CD4-positive, alpha-beta T cell treated with Interleukin-2 at 100 ng/mL for 4 hours (primary cell): ENCODE measurements at regions not wholly inside any gene's neighbourhood (a gene's known extent, or its start where the extent isn't known, plus 50 kb on each side); places are given as distances from the start of the nearest gene placed in this dataset.

Source experiments
- DNase-seq: peaks from one replicate; pipeline ENCODE4 v3.0.0-alpha.2; 2020; ENCODE audit warnings: low spot score

DNA sequence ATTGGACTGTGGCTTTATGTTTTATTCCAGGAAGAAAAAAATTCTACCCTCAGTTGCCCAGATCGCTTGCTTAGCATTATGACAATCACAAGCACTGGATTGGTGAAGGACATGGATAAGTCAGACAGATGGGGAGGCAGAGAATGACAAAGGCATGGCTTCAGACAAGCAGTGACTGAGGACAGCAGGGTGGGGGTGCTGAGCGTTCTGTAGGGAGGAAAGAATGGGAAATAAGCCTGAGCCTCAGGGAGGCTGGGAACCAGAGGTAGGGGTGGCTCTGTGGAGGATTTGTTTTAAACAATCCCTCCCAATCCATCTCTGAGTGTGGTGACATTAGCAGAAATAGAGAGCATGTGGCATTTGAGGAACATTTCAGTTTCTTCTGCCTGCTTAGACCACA, 896.9 kb downstream of the CCSER2 start:
- DNase-seq: no peak

DNA sequence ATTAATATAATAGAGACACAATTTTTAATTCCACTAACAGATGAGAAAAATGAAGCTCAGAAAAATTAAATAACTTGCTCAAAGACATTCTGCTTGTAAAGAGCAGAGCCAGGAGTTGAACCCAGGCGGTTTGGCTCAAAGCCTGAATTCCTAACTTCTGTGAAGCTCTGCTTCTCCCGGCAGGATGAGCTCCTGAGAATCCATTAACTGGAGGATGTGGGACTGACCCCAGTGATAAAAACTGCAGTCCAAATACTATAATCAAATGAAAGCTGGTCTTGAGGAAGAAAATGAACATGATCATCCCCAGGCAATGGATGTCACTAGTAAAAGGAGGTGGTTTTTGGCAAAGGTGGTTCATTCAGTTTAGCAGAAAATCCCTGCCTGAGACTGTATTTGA, 898.2 kb downstream of the CCSER2 start:
- no peak for DNase-seq

DNA sequence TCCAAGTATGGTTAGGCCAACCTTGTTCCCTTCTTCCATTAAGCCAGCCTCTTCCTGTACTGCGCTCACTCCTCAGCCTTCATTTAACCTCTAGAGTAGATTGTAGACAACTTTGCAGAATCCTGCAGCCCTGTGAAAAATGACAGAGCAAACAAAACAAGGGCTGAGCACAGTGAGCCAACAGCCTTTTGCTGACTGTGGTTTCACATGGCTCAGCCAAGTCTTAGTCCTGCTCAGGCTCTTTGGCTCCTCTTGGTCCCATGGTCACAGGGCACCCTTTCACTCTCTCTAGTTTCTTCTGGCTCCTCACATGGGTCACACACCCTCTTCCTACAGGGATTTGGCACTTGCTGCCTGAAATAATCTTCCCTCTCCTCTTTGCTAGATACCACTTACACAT, 900.3 kb downstream of the CCSER2 start:
- no peak for DNase-seq

DNA sequence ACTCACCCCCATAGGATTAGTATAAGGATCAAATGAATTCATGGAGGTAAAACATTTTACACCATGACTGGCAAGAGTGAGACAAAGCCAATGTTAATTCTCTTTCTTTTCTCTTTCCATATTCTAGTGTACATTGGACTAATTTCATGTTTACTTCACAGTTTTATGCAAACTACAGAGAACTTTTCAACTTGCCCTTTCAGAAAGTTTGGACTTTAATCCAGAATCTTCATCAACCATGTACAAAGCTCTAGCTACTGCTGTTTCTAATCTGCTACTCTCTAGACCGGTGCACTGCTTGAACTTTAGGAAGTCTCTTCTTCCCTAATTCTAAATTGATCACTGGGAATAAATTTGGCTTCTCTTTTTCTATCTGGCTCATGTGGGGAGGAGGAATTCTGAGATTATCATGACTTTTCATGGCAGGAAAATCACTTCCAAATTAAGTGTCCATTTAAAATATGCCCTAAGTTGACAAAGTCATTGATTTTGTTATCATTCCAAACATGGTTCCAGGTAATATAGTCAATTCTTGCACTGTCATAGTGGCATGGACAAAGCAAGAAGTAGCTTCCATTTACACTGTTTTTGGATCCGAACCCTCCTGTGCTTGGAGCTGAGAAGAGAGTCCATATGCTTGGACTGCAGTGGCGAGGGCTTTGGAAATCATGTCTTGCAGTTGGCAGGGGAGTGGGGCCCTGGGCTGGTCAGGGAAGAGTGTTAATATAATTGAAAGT, 903.3 kb downstream of the CCSER2 start:
- no peak for DNase-seq

DNA sequence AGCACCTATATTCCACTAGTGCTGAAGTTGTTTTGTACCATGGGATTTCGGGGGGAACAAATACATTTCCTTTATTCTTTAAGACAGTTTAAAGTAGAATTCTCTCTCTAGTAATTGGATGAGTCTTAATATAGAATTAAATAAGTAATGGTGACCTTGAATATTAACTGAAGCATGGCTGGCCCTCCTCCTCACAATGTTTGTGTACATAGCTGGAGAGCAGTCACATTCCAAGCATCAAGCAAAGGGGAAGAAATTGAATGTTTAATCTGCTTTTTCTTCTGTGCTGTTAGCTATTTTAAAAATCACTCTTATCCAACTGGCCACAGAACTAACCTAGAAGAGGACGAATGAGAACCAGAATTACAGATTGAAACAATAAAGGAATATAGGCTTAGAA, 906.9 kb downstream of the CCSER2 start:
- no peak for DNase-seq

DNA sequence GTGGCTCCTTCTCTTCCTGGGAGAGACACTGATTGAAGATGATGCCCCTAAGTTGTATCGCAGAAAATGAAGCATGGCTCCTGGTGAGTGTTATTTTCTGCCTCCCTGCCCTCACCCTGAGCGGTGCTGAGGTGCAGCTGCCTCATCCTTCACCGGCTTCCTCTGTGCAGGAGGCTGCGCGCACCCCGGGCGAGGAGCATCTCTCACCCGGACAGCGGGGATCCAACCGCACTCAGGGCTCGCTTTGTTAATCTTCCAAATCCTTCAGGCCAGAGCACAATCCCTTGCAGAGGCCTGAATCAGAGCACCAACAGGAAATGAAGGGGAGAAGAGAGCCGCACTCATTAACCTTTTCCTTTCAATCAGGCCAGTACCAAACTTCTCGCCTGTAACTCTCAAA, 910.3 kb downstream of the CCSER2 start:
- DNase-seq: no peak

DNA sequence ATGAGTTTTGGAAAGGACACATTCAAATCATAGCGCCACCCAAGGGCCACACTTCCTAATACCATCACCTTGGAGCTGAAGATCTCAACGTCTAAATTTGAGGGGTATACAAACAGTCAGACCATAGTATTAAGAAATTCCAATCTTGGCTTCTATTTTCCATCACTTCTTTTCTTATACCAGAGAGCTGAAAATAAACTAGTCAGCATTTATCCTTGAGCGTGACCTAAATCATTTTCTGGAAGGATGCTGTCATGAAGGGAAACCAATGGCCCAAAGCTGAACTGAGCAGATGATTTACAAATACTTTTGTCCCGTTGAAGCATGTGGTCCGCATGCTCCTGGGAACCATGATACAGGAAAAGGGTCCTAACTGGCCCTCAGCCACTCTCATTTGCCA, 921.9 kb downstream of the CCSER2 start:
- DNase-seq: no peak

DNA sequence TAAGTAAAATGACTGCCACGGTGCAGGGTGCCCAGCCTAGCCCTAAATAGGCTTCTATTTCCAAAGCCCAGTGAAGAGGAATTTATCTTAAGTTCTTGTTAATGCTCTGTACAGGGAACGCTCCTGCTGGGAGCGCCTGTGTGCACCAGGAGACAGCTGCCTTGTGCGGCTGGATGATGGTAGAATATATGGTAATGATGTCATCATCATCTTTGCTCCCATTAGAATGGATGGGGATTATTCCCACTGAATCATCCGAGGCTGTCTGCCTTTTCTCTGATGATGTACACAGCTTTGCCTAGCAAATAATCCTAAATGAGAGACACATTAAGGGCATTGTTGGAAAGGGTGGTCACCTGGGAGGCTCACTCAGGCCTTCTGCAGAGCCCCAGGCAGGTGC, 928.1 kb downstream of the CCSER2 start:
- no peak for DNase-seq

DNA sequence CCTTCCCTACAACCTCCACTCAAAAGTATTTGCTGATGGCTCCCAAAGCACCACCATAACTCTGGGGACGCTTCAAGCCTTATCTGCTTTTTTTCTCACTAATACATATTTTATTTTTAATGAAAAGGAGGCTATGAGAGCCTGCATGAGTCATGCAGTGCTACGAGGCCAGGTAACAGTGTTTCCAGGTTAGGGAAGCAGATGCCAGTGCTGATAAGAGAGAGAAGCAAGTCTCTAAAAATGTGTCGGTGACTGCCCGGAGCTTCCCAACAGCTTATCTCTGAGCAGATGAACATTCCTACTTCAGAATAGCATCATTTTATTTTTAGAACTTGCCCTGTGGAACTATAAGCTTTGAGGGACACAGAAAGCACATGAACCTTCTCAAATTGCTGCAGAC, 931.5 kb downstream of the CCSER2 start:
- no peak for DNase-seq

DNA sequence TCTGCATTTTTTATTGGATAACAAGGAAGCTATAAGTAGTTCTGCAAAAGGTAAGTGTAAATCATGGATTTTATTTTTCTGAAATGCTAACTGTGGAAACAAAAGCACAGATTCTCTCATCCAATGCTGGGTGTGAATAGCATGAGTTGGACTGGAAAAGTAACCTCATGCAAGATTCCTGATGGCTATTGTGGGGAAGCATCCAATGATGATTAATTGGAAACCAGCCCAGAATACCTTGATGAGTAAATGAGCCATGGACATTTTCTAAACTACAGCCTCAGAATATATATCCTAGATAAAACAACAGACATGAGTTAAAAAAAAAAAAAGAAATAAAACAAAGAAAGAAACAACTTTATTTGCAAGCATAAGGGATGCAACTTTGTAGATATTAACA, 934.6 kb downstream of the CCSER2 start:
- DNase-seq: no peak

DNA sequence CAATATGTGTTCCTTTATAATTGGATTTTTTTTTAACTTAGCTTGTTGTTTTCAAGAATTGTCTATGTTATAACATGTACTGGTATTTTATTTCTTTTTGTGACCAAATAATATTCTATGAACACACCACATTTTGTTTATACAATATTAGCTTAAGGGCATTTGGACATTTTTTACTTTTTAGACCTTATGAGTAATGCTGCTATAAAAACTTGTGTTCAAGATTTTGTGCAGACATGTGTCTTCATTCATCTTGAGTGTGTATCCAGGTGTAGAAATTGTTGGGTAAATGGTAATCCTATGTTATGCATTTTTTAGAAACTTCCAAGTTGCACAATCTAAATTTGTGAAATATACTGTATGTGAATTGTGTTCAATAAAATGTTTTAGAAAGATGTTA, 936.7 kb downstream of the CCSER2 start:
- no peak for DNase-seq

DNA sequence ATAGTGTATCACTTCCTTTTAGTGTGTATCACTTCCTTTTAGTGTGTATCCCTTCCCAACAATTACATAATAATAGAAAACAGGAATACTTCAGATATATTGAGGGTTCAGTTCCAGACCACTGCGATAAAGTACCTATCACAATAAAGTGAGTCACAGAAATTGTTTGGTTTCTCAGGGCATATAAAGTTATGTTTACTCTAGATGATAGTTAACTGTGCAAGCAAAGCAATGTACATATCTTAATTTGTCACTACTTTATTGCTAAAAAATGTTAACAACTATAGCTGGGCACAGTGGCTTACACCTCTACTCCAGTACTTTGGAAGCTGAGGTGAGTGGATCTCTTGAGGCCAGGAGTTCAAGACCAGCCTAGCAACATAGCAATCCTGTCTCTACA, 938.4 kb downstream of the CCSER2 start:
- DNase-seq: no peak

DNA sequence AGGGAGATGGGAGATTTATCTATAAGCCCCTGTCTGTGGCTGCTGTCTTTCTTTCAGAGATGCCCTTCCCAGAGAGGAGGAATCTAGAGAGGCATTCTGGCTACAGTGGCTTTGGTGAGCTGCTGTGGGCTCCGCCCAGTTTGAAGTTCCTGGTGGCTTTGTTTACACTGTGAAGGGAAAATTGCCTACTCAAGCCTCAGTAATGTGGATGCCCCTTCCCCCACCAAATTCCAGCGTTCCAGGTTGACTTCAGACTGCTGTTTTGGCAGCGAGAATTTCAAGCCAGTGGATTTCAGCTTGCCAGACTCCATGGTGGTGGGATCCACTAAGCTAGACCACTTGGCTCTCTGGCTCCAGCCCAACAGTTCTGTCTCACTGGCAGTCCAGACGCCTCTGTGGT, 951.6 kb downstream of the CCSER2 start:
- DNase-seq: no peak

DNA sequence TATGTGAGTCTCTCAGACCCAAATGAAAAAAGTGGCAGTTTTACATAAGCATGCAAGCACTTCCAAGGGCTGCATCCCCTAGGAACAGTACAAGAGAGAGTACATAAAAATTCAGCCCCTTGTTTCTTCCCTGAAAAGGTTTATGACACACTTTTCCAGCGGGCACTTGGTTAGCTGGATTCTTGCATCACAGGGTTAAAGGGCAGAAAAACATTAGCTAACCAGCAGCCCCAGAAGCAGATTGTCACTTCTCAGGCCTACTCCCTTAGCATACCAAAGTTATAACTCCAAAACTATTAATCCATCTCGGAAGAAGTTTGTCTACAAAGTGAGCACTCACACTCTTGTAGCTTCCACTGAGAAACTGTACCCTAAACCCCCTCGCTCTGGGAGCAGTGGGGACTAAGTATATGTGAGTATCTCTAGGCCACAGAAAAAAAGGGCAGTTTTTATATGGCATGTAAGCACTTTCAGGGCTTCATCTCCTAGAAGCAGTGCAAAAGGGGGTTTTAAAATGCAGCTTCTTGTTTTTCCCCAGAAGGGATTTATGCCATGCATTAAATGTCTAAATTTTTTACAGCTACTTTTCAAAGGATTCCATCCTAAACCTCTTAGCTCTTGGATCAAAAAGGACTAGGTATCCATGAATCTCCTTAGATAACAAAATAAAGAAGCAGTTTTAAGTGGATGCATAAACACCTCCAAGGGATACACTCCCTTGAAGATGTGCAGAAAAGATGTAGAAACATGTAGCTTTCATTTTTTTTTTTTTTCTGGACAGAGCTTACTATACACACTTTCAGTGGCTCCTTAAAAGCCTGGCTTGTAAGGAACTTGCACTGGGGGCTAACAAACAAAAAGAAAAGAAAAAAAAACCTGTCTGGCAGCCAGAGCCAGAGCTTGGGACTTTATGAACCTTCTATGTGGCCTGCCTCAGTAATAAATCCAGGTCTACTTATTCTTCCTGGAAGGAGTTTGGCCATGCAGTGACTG, 956.7 kb downstream of the CCSER2 start:
- DNase-seq: no peak

DNA sequence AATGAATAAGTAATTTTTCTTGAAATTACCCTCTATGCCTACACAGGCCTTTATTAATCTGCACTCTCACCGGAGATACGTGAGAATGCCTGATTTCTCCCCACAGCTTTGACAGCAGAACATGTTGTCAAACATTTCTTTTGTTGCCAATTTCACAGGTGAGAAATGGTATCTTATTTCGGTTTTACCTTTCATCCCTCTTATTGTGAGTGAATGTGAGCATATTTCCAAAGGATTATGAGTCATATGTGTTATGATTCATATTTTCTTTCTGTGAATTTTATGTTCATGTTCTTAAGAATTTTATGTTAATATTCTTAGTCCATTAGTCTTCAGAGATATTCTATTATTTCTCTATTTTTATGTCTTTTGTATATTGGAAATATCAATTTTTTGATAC, 965.1 kb downstream of the CCSER2 start:
- DNase-seq: no peak

DNA sequence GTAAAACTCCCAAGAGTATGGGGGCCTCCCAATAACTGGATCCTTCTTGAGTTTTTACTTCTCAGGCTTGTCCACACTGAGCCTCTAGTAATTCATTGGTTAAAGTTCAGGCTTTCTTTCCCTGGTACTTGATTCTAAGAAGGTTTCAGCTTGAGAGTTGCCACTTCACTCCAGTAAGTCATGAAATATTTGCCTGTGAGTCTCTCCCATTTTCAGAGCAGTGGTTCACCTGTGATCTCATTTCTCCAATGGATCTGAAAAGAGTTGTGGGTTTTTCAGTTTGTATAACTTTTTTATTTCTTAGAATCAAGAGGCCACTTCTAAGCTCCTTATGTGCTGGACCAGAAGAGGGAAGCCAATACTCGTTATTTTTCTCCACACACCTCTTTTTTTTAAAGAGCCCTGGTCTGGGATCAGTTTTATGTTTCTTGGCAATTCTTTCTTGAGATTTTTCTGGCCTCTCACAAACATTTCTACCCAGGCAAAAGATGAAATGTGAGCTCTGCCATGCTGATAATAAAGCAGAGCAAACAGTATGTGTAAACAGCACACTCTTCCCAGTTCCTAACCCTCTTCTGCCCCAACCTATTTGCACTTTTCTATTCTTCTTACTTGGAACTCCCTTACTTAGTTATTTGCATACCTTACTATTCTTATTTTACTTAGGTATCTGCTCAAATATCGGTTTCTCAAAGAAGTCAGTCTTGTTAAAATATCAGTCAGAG, 983.4 kb downstream of the CCSER2 start:
- no peak for DNase-seq

DNA sequence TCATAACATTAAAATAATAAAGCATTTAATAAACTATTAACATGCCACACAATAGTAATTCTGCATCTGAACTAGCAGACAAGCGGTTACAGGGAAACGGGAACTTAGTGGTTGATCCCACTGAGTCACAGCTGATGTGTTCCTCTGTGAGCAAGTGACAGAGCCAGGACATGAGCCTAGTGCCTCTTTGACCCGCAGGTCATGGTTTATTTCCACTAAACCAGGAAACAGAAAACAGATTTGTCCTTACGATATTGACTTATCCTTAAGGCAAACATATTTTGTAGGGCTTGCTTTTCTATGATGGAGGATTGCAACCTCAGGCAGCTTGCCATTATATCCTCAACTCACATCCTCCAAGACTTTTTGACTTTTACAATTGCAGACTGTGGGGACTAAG, 987.3 kb downstream of the CCSER2 start:
- DNase-seq: no peak

DNA sequence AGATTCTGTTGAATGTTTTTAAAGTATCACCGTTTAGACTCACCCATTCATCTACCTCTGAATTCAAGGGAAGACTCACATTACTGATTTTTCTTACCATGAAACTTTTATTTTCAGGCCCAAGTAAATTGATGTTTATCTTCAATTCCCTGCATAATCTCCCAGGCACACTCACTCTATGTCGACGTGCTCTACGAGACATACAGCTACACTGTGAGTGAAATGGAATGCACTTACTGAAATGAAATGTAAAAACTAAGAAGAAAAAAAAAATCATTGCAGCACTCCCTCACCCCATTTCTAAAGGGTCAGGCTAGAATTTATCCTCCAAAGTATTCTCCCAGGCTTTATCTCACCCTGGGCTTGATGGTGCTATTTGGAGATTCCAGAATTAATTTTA, 987.9 kb downstream of the CCSER2 start:
- DNase-seq: no peak

DNA sequence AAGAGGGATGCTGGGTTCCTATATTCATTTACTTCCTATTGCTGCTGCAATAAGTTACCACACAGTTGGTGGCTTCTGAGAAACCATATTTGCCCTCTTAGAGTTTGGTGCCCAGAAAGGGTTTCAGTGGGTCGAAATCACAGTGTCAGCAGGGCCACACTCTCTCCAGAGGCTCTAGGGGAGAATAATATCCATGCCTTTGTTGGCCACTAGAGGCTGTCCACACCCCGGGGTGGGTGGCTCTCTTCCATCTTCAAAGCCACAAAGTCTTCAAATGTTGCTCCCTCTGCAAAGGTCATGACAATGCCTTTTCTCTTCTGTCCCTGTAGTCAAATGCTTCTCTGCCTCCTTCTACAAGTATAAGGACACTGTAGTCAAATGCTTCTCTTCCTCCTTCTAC, 989.4 kb downstream of the CCSER2 start:
- no peak for DNase-seq

DNA sequence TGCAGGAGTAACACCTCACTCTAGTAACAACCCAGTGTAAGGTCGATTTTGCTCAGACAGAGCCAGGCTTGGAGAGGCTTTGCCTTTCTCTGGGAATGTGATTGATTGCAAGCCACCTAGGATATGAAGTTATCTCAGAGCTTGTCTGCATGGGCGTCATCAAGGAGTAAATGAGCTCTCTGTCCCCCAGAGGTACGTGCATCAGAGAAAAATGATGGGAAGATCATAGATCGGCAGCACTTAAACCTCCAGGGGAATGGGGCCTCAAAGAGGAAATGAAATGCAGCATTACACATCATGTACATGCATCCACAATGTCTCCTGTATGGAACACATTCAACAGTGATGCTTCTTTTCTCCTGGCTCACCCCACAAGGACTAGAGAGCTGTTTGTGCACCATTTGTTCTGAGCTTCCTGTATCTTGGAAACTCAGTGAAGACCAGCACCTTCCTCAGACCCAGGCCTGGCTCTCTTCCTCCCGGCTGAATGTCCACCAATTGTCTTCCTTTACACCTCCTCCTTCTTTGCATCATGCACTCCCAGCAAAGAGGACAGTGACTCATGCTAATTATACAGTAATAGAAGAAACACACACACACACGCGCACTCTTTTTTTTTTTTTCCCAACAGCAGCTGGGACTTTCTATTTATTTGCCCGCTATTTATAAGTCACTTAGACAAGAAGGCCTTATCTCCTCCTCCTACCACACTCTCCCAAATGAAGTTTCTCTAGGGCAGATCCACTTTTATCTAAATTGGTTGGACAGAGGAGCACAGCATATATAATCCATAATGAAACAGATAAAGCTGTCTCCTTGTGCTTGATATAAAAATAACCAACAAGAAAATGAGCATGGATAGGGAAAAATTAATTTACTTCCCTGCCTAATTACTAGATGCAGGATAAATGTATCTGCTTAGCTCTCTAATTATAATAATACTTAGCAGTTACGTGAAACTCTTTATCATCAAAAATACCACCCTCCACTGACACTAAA, 990.7 kb downstream of the CCSER2 start:
- no peak for DNase-seq

DNA sequence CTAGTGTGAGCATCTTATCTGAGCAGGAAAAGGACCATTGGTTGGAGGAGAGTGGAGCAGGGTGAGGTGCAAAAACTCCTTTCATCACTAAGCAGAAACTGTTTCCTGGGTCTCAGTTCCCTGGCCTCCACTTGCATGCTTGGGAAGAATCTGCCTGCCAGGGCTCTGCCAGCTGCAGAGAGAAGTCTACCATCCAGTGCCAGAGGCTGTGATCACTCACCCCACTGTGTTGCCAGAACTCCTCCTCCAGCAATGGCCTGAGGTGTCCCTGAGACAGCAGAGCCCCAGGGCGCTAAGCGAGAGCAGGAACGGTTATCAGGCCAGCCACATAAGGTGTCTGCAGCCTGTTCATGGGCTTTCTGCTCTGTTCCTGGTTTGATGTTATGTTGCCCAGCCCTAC, 991.4 kb downstream of the CCSER2 start:
- no peak for DNase-seq

DNA sequence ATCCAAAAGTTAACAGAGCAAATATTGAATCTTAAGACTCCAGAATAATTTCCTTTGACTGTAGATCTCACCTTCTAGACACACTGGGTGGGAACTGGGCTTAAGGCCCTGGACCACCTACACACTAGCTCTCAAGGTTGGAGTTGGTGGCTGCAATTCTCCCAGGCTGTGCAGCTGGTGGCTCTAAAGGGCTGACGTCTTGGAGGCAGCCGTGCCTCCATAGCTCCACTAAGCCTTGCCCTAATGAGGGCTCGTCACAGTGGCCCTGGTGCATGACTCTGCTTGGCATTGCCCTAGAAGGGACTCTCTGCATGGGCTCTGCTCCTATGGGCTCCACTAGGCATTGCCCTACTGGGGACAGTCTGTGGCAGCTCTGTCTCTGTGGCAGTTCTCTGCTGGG, 1005.2 kb downstream of the CCSER2 start:
- no peak for DNase-seq
